Liver (tissue), 8 donors: ENCODE measurements at regions not wholly inside any gene's neighbourhood (a gene's known extent, or its start where the extent isn't known, plus 50 kb on each side); places are given as distances from the start of the nearest gene placed in this dataset.
"Not testable (repeated sequence)": the region's sequence is repeated elsewhere in the genome, so short reads cannot be mapped to it uniquely, and the experiment has no call there.

Experiments used
- DNase-seq: peaks from one replicate; pipeline ENCODE4 v3.0.0-alpha.2; 2017; ENCODE audit warnings: low spot score
- H3K27ac ChIP-seq, 2 donors: one replicate each; pipeline ENCODE4 v1.7.0; 2013; ENCODE audit warnings: inconsistent platforms in 2 of 2, low read length in 2 of 2, control low read depth in 1 of 2, low read depth in 1 of 2, mild to moderate bottlenecking in 1 of 2
- H3K27me3 ChIP-seq, 4 donors: one replicate each; pipeline versions ENCODE4 v1.6.1 to v1.7.0; 2013; ENCODE audit warnings: low read length in 3 of 4, inconsistent platforms in 1 of 4, mild to moderate bottlenecking in 1 of 4, moderate library complexity in 1 of 4; ENCODE audit not compliant: control insufficient read depth in 4 of 4, insufficient read depth in 4 of 4
- H3K36me3 ChIP-seq, 4 donors: one replicate each; pipeline versions ENCODE4 v1.6.1 to v1.7.0; 2013; ENCODE audit warnings: low read length in 3 of 4, mild to moderate bottlenecking in 3 of 4, low read depth in 1 of 4, moderate library complexity in 1 of 4; ENCODE audit not compliant: control insufficient read depth in 4 of 4, insufficient read depth in 3 of 4
- H3K4me1 ChIP-seq, 4 donors: one replicate each; pipeline versions ENCODE4 v1.6.1 to v1.7.0; 2013; ENCODE audit warnings: low read length in 3 of 4, mild to moderate bottlenecking in 3 of 4, moderate library complexity in 1 of 4; ENCODE audit not compliant: control insufficient read depth in 4 of 4, insufficient read depth in 4 of 4
- H3K4me3 ChIP-seq, 3 donors: one replicate each; pipeline versions ENCODE4 v1.6.1 to v1.7.0; 2013; ENCODE audit warnings: low read length in 3 of 3, control low read depth in 1 of 3, low read depth in 1 of 3, mild to moderate bottlenecking in 1 of 3
- H3K9ac ChIP-seq, 2 donors: one replicate each; pipeline ENCODE4 v1.7.0; 2013; ENCODE audit warnings: low read length in 2 of 2, mild to moderate bottlenecking in 2 of 2, moderate library complexity in 2 of 2, control low read depth in 1 of 2, low read depth in 1 of 2
- H3K9me3 ChIP-seq, 4 donors: one replicate each; pipeline versions ENCODE4 v1.6.1 to v1.7.0; 2013; ENCODE audit warnings: low read length in 3 of 4; ENCODE audit not compliant: control insufficient read depth in 4 of 4
- ATF3 ChIP-seq: IDR thresholded peaks from 2 replicates; pipeline ENCODE4 v1.6.1; 2016; ENCODE audit warnings: antibody characterized with exemption
- CTCF ChIP-seq: fragments of 150-350 bp; IDR thresholded peaks from 2 replicates; pipeline ENCODE4 v1.5.1; 2017; ENCODE audit warnings: improper control_type of control experiment, low read depth, low read length; ENCODE audit not compliant: missing input control
- EGR1 ChIP-seq, 2 donors: IDR thresholded peaks; 2 replicates each; pipeline ENCODE4 v1.6.1; 2016 to 2018; ENCODE audit warnings: antibody characterized with exemption in 2 of 2, low read depth in 2 of 2
- FOXA1 ChIP-seq: IDR thresholded peaks from 2 replicates; pipeline ENCODE4 v1.6.1; 2016; ENCODE audit warnings: antibody characterized with exemption
- FOXA2 ChIP-seq: IDR thresholded peaks from 2 replicates; pipeline ENCODE4 v1.6.1; 2016; ENCODE audit warnings: antibody characterized with exemption
- HNF4G ChIP-seq: IDR thresholded peaks from 2 replicates; pipeline ENCODE4 v1.6.1; 2016; ENCODE audit warnings: antibody characterized with exemption
- JUND ChIP-seq, 2 donors: IDR thresholded peaks; 2 replicates each; pipeline ENCODE4 v1.6.1; 2016; ENCODE audit warnings: antibody characterized with exemption in 2 of 2
- MAX ChIP-seq: IDR thresholded peaks from 2 replicates; pipeline ENCODE4 v1.6.1; 2016; ENCODE audit warnings: antibody characterized with exemption
- NR2F2 ChIP-seq: IDR thresholded peaks from 2 replicates; pipeline ENCODE4 v1.6.1; 2016; ENCODE audit warnings: antibody characterized with exemption
- REST ChIP-seq: IDR thresholded peaks from 2 replicates; pipeline ENCODE4 v1.6.1; 2016; ENCODE audit warnings: antibody characterized with exemption, mild to moderate bottlenecking
- RXRA ChIP-seq, 2 donors: IDR thresholded peaks; 2 replicates each; pipeline ENCODE4 v1.6.1; 2017 to 2018; ENCODE audit warnings: antibody characterized with exemption in 2 of 2, mild to moderate bottlenecking in 1 of 2
- SP1 ChIP-seq: IDR thresholded peaks from 2 replicates; pipeline ENCODE4 v1.6.1; 2018; ENCODE audit warnings: antibody characterized with exemption, mild to moderate bottlenecking
- TAF1 ChIP-seq: conservative IDR thresholded peaks from 2 replicates; pipeline ENCODE4 v1.6.1; 2016; ENCODE audit warnings: antibody characterized with exemption, mild to moderate bottlenecking
- WGBS: extraction: QIAGEN DNeasy Blood & Tissue Kit; methylation state at CpG from one replicate; pipeline ENCODE4 v1.1.7; 2013; 5-methylcytosine and 5-hydroxymethylcytosine counted together
- donor health status: healthy.
- donor health status: healthy.
- donor health status: healthy.
- donor health status: healthy.
- donor health status: healthy.

GRCh38 chr12:131311764-131312163 is 358.1 kb downstream of the ADGRD1 start:
- Histone ChIP-seq H3K9ac (no peak overlapping the region), H3K4me3 (no peak overlapping the region), H3K36me3 (no peaks in the 10 kb centered on the region), H3K27me3 (peaks cover 0 to 2% (median 0%) of the 10 kb centered on the region in 4 donors), H3K27ac (no peak overlapping the region), H3K4me1 (no peaks in the 10 kb centered on the region), H3K9me3 (no peaks in the 10 kb centered on the region)
- 37% methylated on average over 10 of the region's 10 CpGs for WGBS
- TF ChIP-seq FOXA2 (no peak), MAX (no peak), NR2F2 (no peak), RXRA (IDR thresholded peaks at IDR 0.05) (no peak), SP1 (no peak), JUND (IDR thresholded peaks at IDR 0.05) (no peak), EGR1 (IDR thresholded peaks at IDR 0.05; ENCODE audit: low read depth in 2 of 2) (no peak), TAF1 (no peak), FOXA1 (no peak), REST (no peak), HNF4G (no peak)
- DNase-seq: no peak

GRCh38 chr12:131312382-131312781 is 358.7 kb downstream of the ADGRD1 start:
- not testable (repeated sequence) for H3K4me3 ChIP-seq, H3K27me3 ChIP-seq, H3K4me1 ChIP-seq, H3K9ac ChIP-seq, H3K9me3 ChIP-seq, H3K36me3 ChIP-seq, H3K27ac ChIP-seq, DNase-seq
- 64% methylated on average over 8 of the region's 9 CpGs for WGBS

GRCh38 chr12:131312793-131313545 is 359.3 kb downstream of the ADGRD1 start:
- H3K27ac ChIP-seq: no peak overlapping the region
- no peak for DNase-seq
- 74% methylated on average over 13 of the region's 13 CpGs for WGBS
- TF ChIP-seq ATF3: no peak
- no peak for TF ChIP-seq FOXA2
- TF ChIP-seq HNF4G: no peak
- TF ChIP-seq CTCF: no peak
- H3K9me3 ChIP-seq: no peaks in the 10 kb centered on the region
- peaks cover 0 to 2% (median 0%) of the 10 kb centered on the region in 4 donors for H3K27me3 ChIP-seq
- no peak overlapping the region for H3K4me3 ChIP-seq
- no peaks in the 10 kb centered on the region for H3K36me3 ChIP-seq
- H3K4me1 ChIP-seq: no peaks in the 10 kb centered on the region
- H3K9ac ChIP-seq: no peak overlapping the region
